Endodermal cell (in vitro differentiated cells): ENCODE measurements at regions not wholly inside any gene's neighbourhood (a gene's known extent, or its start where the extent isn't known, plus 50 kb on each side); places are given as distances from the start of the nearest gene placed in this dataset.

ENCODE experiments used
- DNase-seq: peaks from one replicate; pipeline ENCODE4 v3.0.0-alpha.2; 2017
- H3K27ac ChIP-seq: 2 replicates; pipeline ENCODE4 v1.5.1; 2013; ENCODE audit warnings: mild to moderate bottlenecking, low read depth, low read length, moderate library complexity
- H3K27me3 ChIP-seq: 2 replicates; pipeline ENCODE4 v1.6.1; 2013; ENCODE audit warnings: mild to moderate bottlenecking, low read length, moderate library complexity; ENCODE audit not compliant: insufficient read depth, control insufficient read depth, poor library complexity, severe bottlenecking
- H3K36me3 ChIP-seq: 2 replicates; pipeline ENCODE4 v1.7.0; 2013; ENCODE audit warnings: mild to moderate bottlenecking, low read length, moderate library complexity; ENCODE audit not compliant: control insufficient read depth, insufficient read depth
- H3K4me1 ChIP-seq: one replicate; pipeline ENCODE4 v1.7.0; 2013; ENCODE audit warnings: low read length; ENCODE audit not compliant: control insufficient read depth, insufficient read depth
- H3K4me3 ChIP-seq: 2 replicates; pipeline ENCODE4 v1.5.1; 2013; ENCODE audit warnings: mild to moderate bottlenecking, low read length, moderate library complexity
- H3K9ac ChIP-seq: 2 replicates; pipeline ENCODE4 v1.6.1; 2013; ENCODE audit warnings: mild to moderate bottlenecking, low read length, moderate library complexity; ENCODE audit not compliant: poor library complexity, severe bottlenecking; ENCODE audit errors: extremely low read depth
- H3K9me3 ChIP-seq: 2 replicates; pipeline ENCODE4 v1.6.1; 2013; ENCODE audit warnings: mild to moderate bottlenecking, low read length, moderate library complexity; ENCODE audit not compliant: control insufficient read depth
- H3K27ac Mint-ChIP-seq: 2 replicates; pipeline ENCODE4 v1.8.0; 2020; ENCODE audit warnings: mixed read lengths
- H3K27me3 Mint-ChIP-seq: 2 replicates; pipeline ENCODE4 v1.8.0; 2021; ENCODE audit warnings: mild to moderate bottlenecking, mixed read lengths; ENCODE audit not compliant: insufficient read depth
- H3K36me3 Mint-ChIP-seq: 2 replicates; pipeline ENCODE4 v1.8.0; 2020; ENCODE audit warnings: low read depth, mixed read lengths
- H3K4me1 Mint-ChIP-seq: 2 replicates; pipeline ENCODE4 v1.8.0; 2020; ENCODE audit warnings: mixed read lengths
- H3K4me3 Mint-ChIP-seq: 2 replicates; pipeline ENCODE4 v1.8.0; 2020; ENCODE audit warnings: mild to moderate bottlenecking, moderate library complexity, mixed read lengths
- H3K9me3 Mint-ChIP-seq: 2 replicates; pipeline ENCODE4 v1.8.0; 2020; ENCODE audit warnings: mild to moderate bottlenecking, mixed read lengths
- WGBS, 2 experiments: methylation state at CpG; one replicate each; pipeline versions ENCODE4 v1.1.5 to v1.1.7; 2013; ENCODE audit warnings: missing lambda C conversion rate in 2 of 2, mixed read lengths in 1 of 2; ENCODE audit not compliant: insufficient coverage in 1 of 2, insufficient read length in 1 of 2; 5-methylcytosine and 5-hydroxymethylcytosine counted together
- TF ChIP-seq, protein P1 (sequence below): fragments of 200-600 bp; sonication (generic); conservative IDR thresholded peaks from 2 replicates; pipeline ENCODE4 v1.5.0; 2021; ENCODE audit warnings: antibody characterized with exemption, mild to moderate bottlenecking

DNA sequence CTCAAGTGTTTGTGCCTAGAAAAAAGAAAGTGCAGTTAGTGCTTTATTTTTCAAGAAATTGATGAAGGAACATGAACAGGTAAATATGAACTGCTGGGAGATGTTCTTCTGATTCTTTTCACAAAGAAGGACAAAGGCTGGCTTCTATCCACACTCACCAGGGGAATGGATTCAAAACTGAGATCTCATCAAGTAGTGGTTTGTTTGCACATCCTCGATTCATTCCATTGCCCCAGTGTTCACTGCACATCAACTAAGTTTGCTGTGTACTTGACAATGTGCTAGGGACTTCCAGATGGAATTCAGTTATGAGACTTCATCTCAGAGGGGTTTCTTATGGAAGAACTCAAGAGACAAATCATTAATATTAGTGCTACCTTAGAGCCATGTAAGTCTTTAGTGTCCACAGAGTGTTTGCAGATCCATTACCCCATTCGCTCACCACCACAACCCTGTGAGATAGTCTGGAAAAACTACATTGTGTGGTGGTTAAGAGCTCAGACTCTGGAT lies 332.9 kb upstream of the PPP2R3A start:
- TF ChIP-seq, protein P1, sequence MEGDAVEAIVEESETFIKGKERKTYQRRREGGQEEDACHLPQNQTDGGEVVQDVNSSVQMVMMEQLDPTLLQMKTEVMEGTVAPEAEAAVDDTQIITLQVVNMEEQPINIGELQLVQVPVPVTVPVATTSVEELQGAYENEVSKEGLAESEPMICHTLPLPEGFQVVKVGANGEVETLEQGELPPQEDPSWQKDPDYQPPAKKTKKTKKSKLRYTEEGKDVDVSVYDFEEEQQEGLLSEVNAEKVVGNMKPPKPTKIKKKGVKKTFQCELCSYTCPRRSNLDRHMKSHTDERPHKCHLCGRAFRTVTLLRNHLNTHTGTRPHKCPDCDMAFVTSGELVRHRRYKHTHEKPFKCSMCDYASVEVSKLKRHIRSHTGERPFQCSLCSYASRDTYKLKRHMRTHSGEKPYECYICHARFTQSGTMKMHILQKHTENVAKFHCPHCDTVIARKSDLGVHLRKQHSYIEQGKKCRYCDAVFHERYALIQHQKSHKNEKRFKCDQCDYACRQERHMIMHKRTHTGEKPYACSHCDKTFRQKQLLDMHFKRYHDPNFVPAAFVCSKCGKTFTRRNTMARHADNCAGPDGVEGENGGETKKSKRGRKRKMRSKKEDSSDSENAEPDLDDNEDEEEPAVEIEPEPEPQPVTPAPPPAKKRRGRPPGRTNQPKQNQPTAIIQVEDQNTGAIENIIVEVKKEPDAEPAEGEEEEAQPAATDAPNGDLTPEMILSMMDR = no peak
- WGBS, 2 experiments = 86 to 100% methylated on average over 1 to 2 of the region's 2 CpGs
- Histone ChIP-seq H3K4me1 (no peaks in the 10 kb centered on the region), H3K4me3 (no peak overlapping the region), H3K36me3 (no peaks in the 10 kb centered on the region), H3K27ac (no peak overlapping the region), H3K9me3 (no peaks in the 10 kb centered on the region), H3K9ac (no peak overlapping the region), H3K27me3 (no peaks in the 10 kb centered on the region)
- Mint-ChIP-seq H3K9me3 (no peaks in the 10 kb centered on the region), H3K36me3 (no peaks in the 10 kb centered on the region), H3K27me3 (no peaks in the 10 kb centered on the region), H3K4me1 (peaks cover 2% of the 10 kb centered on the region), H3K27ac (no peak overlapping the region), H3K4me3 (no peak overlapping the region)
- DNase-seq = no peak

DNA sequence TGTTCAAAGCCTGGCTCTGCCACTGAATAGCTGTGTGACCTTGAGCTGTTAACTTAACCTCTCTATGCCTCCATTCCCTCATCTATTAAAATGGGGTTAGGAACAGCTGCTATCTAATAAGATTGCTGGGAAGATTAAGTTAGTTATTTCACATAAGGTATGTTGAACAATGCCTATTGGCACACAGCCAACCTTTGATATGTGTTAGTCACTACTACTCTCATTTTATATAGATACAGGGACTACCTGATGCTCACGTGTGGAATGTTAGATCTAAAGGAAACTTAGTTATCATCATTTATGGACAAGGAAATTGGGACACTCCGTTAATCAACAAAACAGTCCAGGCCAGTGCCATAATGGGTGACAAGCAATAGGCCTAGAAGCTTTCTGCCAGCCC lies 332.4 kb upstream of the PPP2R3A start:
- 91% methylated on average over 1 to 2 of the region's 2 CpGs for whole genome bisulfite sequencing, 2 experiments
- Mint-ChIP-seq H3K36me3 (no peaks in the 10 kb centered on the region), H3K9me3 (no peaks in the 10 kb centered on the region), H3K4me3 (no peak overlapping the region), H3K4me1 (peaks cover 2% of the 10 kb centered on the region), H3K27me3 (no peaks in the 10 kb centered on the region), H3K27ac (no peak overlapping the region)
- Histone ChIP-seq H3K4me1 (no peaks in the 10 kb centered on the region), H3K4me3 (no peak overlapping the region), H3K27me3 (no peaks in the 10 kb centered on the region), H3K9ac (no peak overlapping the region), H3K9me3 (no peaks in the 10 kb centered on the region), H3K36me3 (no peaks in the 10 kb centered on the region), H3K27ac (no peak overlapping the region)
- TF ChIP-seq, protein P1 = no peak
- DNase-seq = no peak

DNA sequence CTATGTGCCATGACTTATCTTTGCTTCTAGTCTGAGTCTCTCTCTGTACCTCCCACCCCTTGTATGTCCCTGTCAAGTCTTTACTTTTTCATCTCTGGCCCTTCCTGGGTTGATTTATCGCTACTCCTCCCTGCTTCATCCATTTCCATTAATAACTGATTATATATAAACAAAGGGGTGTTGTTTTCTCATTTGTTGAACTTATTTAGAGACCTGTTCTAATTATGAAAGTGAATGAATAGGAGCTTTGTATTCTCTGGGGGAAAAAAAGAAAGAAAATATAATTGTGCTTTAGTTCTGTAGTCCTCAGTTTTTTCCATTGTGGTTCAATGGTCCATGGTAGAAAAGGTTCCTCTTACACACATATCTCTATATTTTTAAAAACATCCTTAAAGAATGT lies 328.9 kb upstream of the PPP2R3A start:
- no peaks in the 10 kb centered on the region for H3K4me1 Mint-ChIP-seq
- no peaks in the 10 kb centered on the region for H3K9me3 Mint-ChIP-seq
- Histone ChIP-seq H3K4me3 (no peak overlapping the region), H3K9me3 (no peaks in the 10 kb centered on the region), H3K9ac (no peak overlapping the region), H3K27me3 (no peaks in the 10 kb centered on the region), H3K36me3 (no peaks in the 10 kb centered on the region), H3K4me1 (no peaks in the 10 kb centered on the region), H3K27ac (no peak overlapping the region)
- no peaks in the 10 kb centered on the region for H3K36me3 Mint-ChIP-seq
- TF ChIP-seq, protein P1 = no peak
- H3K27me3 Mint-ChIP-seq = peaks cover 3% of the 10 kb centered on the region
- no peak overlapping the region for H3K27ac Mint-ChIP-seq
- no peak for DNase-seq
- no CpG with 5 or more reads among the region's 1 CpG for WGBS, 2 experiments
- H3K4me3 Mint-ChIP-seq = no peak overlapping the region
